GM23338 (cell line): ENCODE measurements at regions not wholly inside any gene's neighbourhood (a gene's known extent, or its start where the extent isn't known, plus 50 kb on each side); places are given as distances from the start of the nearest gene placed in this dataset.

Experiments
- ATAC-seq: fragments of 200-7000 bp; cut with Tn5 transposase; 3 replicates; pipeline ENCODE4 v1.9.1; 2020
- DNase-seq: peaks from one replicate; pipeline ENCODE4 v3.0.0-alpha.2; 2015; ENCODE audit warnings: low spot score
- H2AFZ ChIP-seq: fragments of 200-600 bp; sonication (generic); 2 replicates; pipeline ENCODE4 v1.8.0; 2016; ENCODE audit warnings: antibody characterized with exemption, mild to moderate bottlenecking, moderate library complexity
- H3F3A ChIP-seq: fragments of 200-600 bp; sonication (generic); replicated peaks from 2 replicates; pipeline ENCODE4 v1.8.0; 2017; ENCODE audit warnings: antibody characterized with exemption, mixed run types, low read depth
- H3K27ac ChIP-seq: fragments of 200-600 bp; sonication (generic); 2 replicates; pipeline ENCODE4 v1.6.1; 2016; ENCODE audit warnings: low read depth
- H3K27me3 ChIP-seq: fragments of 200-600 bp; sonication (generic); 2 replicates; pipeline ENCODE4 v1.8.0; 2016; ENCODE audit warnings: mild to moderate bottlenecking, mixed run types, moderate library complexity; ENCODE audit not compliant: insufficient read depth
- H3K36me3 ChIP-seq: fragments of 200-600 bp; sonication (generic); 2 replicates; pipeline ENCODE4 v1.8.0; 2016; ENCODE audit warnings: mild to moderate bottlenecking; ENCODE audit not compliant: insufficient read depth
- H3K4me1 ChIP-seq: fragments of 200-600 bp; sonication (generic); 2 replicates; pipeline ENCODE4 v1.8.0; 2016; ENCODE audit warnings: mild to moderate bottlenecking, moderate library complexity; ENCODE audit not compliant: insufficient read depth
- H3K4me2 ChIP-seq: fragments of 200-600 bp; sonication (generic); 2 replicates; pipeline ENCODE4 v1.7.1; 2017; ENCODE audit warnings: mixed run types
- H3K4me3 ChIP-seq: fragments of 200-600 bp; sonication (generic); 2 replicates; pipeline ENCODE4 v1.6.1; 2016; ENCODE audit warnings: mixed run types
- H3K79me2 ChIP-seq: fragments of 200-600 bp; sonication (generic); replicated peaks from 2 replicates; pipeline ENCODE4 v1.8.0; 2017; ENCODE audit warnings: mild to moderate bottlenecking; ENCODE audit not compliant: insufficient read depth
- H3K9me2 ChIP-seq: fragments of 200-600 bp; sonication (generic); 2 replicates; pipeline ENCODE4 v1.8.0; 2017; ENCODE audit not compliant: insufficient read depth
- H4K20me1 ChIP-seq: fragments of 200-600 bp; sonication (generic); replicated peaks from 2 replicates; pipeline ENCODE4 v1.8.0; 2017; ENCODE audit warnings: mild to moderate bottlenecking; ENCODE audit not compliant: insufficient read depth
- H3K27ac Mint-ChIP-seq: 2 replicates; pipeline ENCODE4 v1.8.0; 2020; ENCODE audit warnings: inconsistent platforms, mild to moderate bottlenecking, moderate library complexity, mixed read lengths
- H3K27me3 Mint-ChIP-seq: 3 replicates; pipeline ENCODE4 v1.8.0; 2022; ENCODE audit warnings: low read depth, mild to moderate bottlenecking, moderate library complexity, mixed read lengths, inconsistent platforms; ENCODE audit not compliant: insufficient read depth, poor library complexity
- H3K36me3 Mint-ChIP-seq: 3 replicates; pipeline ENCODE4 v1.8.0; 2021; ENCODE audit warnings: low read depth, mild to moderate bottlenecking, inconsistent platforms, moderate library complexity, mixed read lengths
- H3K4me1 Mint-ChIP-seq: 3 replicates; pipeline ENCODE4 v1.8.0; 2020; ENCODE audit warnings: mild to moderate bottlenecking, inconsistent platforms, mixed read lengths
- H3K4me3 Mint-ChIP-seq: 3 replicates; pipeline ENCODE4 v1.8.0; 2021; ENCODE audit warnings: moderate library complexity, mild to moderate bottlenecking, inconsistent platforms, mixed read lengths
- H3K9me3 Mint-ChIP-seq: 3 replicates; pipeline ENCODE4 v1.8.0; 2020; ENCODE audit warnings: moderate library complexity, mild to moderate bottlenecking, inconsistent platforms, mixed read lengths
- CREB1 ChIP-seq: fragments of 250-450 bp; sonication (Bioruptor Pico); IDR thresholded peaks from 2 replicates; pipeline ENCODE4 v1.5.0; 2020; ENCODE audit warnings: low read depth, mild to moderate bottlenecking, moderate library complexity
- POLR2AphosphoS5 ChIP-seq: IDR thresholded peaks from 2 replicates; pipeline ENCODE4 v1.6.1; 2016; ENCODE audit warnings: antibody characterized with exemption, low read depth
- STAT1 ChIP-seq: IDR thresholded peaks from one replicate; pipeline ENCODE4 v1.6.1; 2016; ENCODE audit warnings: antibody characterized with exemption; ENCODE audit not compliant: unreplicated experiment
- ZNF114 ChIP-seq: fragments of 250-450 bp; sonication (Bioruptor Pico); IDR thresholded peaks from 2 replicates; pipeline ENCODE4 v1.5.0; 2020; ENCODE audit warnings: mild to moderate bottlenecking, moderate library complexity
- ZNF331 ChIP-seq: fragments of 250-450 bp; sonication (Bioruptor Pico); IDR thresholded peaks from 2 replicates; pipeline ENCODE4 v1.5.0; 2020; ENCODE audit warnings: low read depth, mild to moderate bottlenecking, moderate library complexity
- TF ChIP-seq, protein P1 (sequence below): IDR thresholded peaks from one replicate; pipeline ENCODE4 v1.6.1; 2018; ENCODE audit warnings: antibody characterized with exemption; ENCODE audit not compliant: unreplicated experiment
- TF ChIP-seq, protein P2 (sequence below): IDR thresholded peaks from 2 replicates; pipeline ENCODE4 v1.6.1; 2016; ENCODE audit warnings: antibody characterized with exemption

DNA sequence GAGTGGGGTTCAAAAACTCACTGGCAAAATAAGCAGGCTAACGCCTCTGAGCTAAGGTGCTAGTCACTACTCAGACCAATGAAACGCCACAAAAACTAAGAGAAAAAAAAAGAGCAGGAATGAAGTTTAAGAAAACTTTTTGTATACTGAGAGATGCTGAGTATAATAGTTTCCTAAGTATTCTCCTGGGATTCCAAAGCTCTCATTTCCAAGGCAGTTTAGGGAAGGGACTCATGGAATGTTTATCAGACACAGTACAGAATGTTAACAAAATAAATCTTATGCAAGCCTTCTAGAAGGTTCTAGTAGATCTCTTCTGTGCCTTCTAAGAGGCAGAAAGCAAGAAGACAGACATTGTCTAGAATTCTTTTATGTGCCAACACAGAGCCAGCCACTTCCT lies 361.9 kb downstream of the MTRR start:
- no peak overlapping the region for H3K27ac ChIP-seq
- no peaks in the 10 kb centered on the region for H3K27me3 ChIP-seq
- H3K27me3 Mint-ChIP-seq = no peaks in the 10 kb centered on the region

DNA sequence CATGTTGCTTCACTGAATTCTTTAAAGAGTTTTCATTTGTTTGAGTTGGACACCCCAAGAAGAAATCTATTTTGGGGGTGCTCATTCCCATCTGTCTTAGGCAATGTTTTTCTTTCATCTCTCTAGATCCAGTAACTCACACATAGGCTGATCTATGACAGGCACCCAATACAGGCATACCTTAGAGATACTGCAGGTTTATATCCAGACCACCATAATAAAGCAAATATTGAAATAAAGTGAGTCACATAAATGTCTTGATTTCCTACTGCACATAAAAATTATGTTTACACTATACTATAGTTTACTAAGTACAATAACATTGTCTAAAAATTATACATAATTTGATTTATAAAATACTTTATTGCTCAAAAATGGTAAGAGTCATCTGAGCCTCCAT lies 364.5 kb downstream of the MTRR start:
- H3K27ac Mint-ChIP-seq = no peak overlapping the region
- no peaks in the 10 kb centered on the region for H3F3A ChIP-seq
- ATAC-seq (no peak), DNase-seq (no peak)
- H2AFZ ChIP-seq = no peak overlapping the region
- no peaks in the 10 kb centered on the region for H3K79me2 ChIP-seq
- H3K4me1 Mint-ChIP-seq = no peaks in the 10 kb centered on the region
- no peaks in the 10 kb centered on the region for H3K27me3 ChIP-seq
- no peaks in the 10 kb centered on the region for H3K36me3 Mint-ChIP-seq
- H3K4me2 ChIP-seq = no peak overlapping the region
- H3K9me2 ChIP-seq = no peaks in the 10 kb centered on the region
- no peak overlapping the region for H3K27ac ChIP-seq
- no peaks in the 10 kb centered on the region for H4K20me1 ChIP-seq
- no peak overlapping the region for H3K4me3 Mint-ChIP-seq
- H3K4me3 ChIP-seq = no peak overlapping the region
- no peaks in the 10 kb centered on the region for H3K9me3 Mint-ChIP-seq
- no peaks in the 10 kb centered on the region for H3K4me1 ChIP-seq
- no peaks in the 10 kb centered on the region for H3K27me3 Mint-ChIP-seq
- H3K36me3 ChIP-seq = no peaks in the 10 kb centered on the region
- TF ChIP-seq, protein P1, sequence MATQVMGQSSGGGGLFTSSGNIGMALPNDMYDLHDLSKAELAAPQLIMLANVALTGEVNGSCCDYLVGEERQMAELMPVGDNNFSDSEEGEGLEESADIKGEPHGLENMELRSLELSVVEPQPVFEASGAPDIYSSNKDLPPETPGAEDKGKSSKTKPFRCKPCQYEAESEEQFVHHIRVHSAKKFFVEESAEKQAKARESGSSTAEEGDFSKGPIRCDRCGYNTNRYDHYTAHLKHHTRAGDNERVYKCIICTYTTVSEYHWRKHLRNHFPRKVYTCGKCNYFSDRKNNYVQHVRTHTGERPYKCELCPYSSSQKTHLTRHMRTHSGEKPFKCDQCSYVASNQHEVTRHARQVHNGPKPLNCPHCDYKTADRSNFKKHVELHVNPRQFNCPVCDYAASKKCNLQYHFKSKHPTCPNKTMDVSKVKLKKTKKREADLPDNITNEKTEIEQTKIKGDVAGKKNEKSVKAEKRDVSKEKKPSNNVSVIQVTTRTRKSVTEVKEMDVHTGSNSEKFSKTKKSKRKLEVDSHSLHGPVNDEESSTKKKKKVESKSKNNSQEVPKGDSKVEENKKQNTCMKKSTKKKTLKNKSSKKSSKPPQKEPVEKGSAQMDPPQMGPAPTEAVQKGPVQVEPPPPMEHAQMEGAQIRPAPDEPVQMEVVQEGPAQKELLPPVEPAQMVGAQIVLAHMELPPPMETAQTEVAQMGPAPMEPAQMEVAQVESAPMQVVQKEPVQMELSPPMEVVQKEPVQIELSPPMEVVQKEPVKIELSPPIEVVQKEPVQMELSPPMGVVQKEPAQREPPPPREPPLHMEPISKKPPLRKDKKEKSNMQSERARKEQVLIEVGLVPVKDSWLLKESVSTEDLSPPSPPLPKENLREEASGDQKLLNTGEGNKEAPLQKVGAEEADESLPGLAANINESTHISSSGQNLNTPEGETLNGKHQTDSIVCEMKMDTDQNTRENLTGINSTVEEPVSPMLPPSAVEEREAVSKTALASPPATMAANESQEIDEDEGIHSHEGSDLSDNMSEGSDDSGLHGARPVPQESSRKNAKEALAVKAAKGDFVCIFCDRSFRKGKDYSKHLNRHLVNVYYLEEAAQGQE = no peak

More for the DNA sequence above, 361.9 kb downstream of the MTRR start:
- H3K4me3 ChIP-seq = no peak overlapping the region
- no peaks in the 10 kb centered on the region for H4K20me1 ChIP-seq
- no peaks in the 10 kb centered on the region for H3K4me1 ChIP-seq
- no peaks in the 10 kb centered on the region for H3K36me3 ChIP-seq
- no peaks in the 10 kb centered on the region for H3K79me2 ChIP-seq
- TF ChIP-seq CREB1 (CRISPR knock-in tag) (no peak), POLR2AphosphoS5 (no peak), ZNF331 (CRISPR knock-in tag) (no peak), STAT1 (no peak), ZNF114 (no peak)
- TF ChIP-seq, protein P2, sequence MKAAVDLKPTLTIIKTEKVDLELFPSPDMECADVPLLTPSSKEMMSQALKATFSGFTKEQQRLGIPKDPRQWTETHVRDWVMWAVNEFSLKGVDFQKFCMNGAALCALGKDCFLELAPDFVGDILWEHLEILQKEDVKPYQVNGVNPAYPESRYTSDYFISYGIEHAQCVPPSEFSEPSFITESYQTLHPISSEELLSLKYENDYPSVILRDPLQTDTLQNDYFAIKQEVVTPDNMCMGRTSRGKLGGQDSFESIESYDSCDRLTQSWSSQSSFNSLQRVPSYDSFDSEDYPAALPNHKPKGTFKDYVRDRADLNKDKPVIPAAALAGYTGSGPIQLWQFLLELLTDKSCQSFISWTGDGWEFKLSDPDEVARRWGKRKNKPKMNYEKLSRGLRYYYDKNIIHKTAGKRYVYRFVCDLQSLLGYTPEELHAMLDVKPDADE = no peak
- TF ChIP-seq, protein P1 = no peak
- no peak overlapping the region for H2AFZ ChIP-seq
- no peak for ATAC-seq
- H3K4me2 ChIP-seq = no peak overlapping the region
- Mint-ChIP-seq H3K27ac (no peak overlapping the region), H3K4me3 (no peak overlapping the region), H3K4me1 (no peaks in the 10 kb centered on the region), H3K36me3 (no peaks in the 10 kb centered on the region), H3K9me3 (no peaks in the 10 kb centered on the region)
- no peak for DNase-seq
- no peaks in the 10 kb centered on the region for H3F3A ChIP-seq
- H3K9me2 ChIP-seq = no peaks in the 10 kb centered on the region
